Superior temporal gyrus (tissue), 1 donor: ENCODE measurements at regions not wholly inside any gene's neighbourhood (a gene's known extent, or its start where the extent isn't known, plus 50 kb on each side); places are given as distances from the start of the nearest gene placed in this dataset.

Experiments
- DNase-seq: peaks from one replicate; pipeline ENCODE4 v3.0.0-alpha.2; 2016; ENCODE audit errors: extremely low spot score

DNA sequence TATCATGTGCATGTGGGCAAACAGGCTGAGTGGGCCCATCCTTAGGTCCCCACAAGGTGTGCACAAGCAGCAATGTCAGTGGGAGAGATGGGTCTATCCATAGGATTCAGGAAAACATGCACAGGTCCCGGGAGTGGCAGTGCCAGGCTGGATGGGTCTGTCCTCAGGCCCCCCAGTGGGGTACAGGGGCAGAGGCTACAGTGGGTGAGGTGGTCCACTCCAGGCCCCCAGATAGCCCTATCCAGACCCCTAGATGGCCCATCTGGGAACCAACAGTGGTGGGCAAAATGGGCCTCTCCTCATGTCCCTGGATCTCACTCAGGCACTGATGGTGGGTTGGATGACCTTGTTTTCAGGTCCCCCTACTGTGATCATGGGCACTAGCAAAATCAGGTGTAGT, 277.8 kb upstream of the SYT1 start:
- no peak for DNase-seq

GRCh38 chr12:78599366-78599765, 265.2 kb upstream of the SYT1 start:
- DNase-seq = no peak

- no peak for DNase-seq
Observed at GRCh38 chr12:78600541-78600940, 264.0 kb upstream of the SYT1 start.

- no peak for DNase-seq
Observed at GRCh38 chr12:78611504-78611903, 253.1 kb upstream of the SYT1 start.

GRCh38 chr12:78612190-78612589, 252.4 kb upstream of the SYT1 start:
- DNase-seq = no peak

DNA sequence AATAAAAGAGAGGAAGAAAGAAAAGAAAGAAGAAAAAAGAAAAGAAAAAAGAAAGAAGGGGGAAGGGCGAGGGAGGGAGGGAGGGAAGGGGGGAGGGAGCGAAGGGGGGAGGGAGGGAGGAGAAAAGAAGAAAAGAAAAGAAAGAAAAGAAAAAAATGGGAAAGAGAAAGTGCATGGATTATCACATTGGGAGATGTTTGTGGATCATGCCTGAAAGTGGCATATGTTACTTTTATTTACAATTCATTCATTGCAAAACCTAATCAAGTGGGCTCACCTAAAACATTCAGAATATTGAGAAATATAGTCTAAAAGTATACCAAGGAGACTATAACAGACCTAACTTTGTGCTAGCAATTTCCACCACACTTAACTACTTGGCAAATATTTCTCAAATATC, 246.9 kb upstream of the SYT1 start:
- no peak for DNase-seq

DNA sequence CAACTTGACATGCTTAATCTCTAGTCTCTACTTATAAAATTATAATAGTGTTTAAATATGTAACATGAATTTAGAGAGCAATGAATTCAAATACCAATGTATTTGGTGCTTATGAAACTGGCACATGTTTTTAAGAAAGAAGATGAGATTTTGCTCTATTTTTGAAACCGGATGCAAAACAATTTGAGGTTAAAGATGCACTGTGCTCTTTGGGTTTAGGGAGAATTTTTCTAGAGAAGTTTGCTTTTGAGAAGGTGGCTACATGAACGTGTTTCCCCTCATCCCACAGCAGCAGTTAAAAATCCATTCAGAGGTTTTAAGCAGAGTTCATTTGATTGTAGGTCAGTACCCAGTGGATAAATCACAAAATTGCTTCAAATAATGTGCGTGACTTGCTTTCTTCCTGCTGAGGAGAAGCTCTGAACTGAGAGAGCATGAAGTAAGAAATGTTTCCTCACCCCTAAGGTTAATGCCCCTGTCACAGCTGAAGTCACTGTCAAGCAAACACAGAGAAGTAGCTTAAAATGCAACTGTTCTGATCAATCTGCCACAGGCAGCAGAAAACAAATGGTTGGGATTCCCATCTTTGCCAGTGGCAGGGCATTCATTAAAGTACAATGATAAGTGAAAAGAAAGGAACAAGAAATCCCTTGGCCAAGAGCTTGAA, 241.9 kb upstream of the SYT1 start:
- DNase-seq = no peak

DNA sequence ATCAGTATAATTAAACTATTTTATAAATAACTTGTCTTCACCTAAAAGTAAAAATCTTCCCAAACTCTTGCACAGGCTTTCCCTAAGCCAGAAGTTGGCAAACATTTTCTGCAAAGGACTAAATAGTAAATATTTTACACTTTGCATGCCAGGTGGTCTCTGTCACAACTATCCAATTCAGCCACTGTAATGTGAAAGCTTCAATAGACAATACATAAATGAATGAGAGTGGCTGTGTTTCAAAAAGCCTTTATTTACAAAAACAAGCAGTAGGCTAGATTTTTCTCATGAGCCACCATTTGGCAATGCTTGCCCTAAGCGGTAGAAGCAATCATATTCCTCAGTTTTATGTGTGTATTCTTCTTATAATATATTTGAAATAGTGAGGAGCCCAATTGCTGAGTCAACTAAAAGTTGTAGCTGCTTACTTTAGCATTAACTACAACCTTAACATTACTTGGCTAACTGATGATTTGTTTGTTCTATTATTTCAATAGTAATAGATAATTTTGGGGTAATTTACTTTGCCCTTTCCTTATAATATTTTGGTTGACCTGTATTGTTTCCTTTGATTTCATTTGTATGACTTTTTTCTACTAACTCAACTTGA, 236.0 kb upstream of the SYT1 start:
- no peak for DNase-seq

GRCh38 chr12:78636231-78636855, 228.2 kb upstream of the SYT1 start:
- DNase-seq = no peak

GRCh38 chr12:78641837-78642423, 222.6 kb upstream of the SYT1 start:
- no peak for DNase-seq

GRCh38 chr12:78645956-78646355, 218.6 kb upstream of the SYT1 start:
- no peak for DNase-seq

DNA sequence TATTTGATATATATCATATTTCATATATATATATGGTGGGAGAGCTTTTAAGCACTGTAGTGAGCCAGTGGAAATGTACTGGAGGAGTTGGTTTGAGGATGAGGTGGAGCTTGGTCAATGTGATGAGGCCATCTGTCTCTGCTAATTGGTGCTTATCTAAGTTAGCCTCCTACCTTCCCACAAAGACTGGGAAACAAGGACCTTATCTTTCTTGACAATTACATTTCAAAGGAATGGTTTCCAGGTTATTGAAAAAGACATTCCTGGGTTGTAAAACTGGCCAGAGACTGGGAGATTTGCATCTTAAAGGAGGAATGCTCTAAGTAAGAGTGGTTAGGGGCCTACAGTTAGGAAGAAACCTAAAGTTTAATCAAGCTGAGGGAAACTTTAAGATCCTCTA, 212.8 kb upstream of the SYT1 start:
- DNase-seq = no peak

GRCh38 chr12:78666584-78666983, 198.0 kb upstream of the SYT1 start:
- DNase-seq = no peak

GRCh38 chr12:78671295-78671694, 193.3 kb upstream of the SYT1 start:
- no peak for DNase-seq

GRCh38 chr12:78672033-78672432, 192.5 kb upstream of the SYT1 start:
- DNase-seq = no peak

DNA sequence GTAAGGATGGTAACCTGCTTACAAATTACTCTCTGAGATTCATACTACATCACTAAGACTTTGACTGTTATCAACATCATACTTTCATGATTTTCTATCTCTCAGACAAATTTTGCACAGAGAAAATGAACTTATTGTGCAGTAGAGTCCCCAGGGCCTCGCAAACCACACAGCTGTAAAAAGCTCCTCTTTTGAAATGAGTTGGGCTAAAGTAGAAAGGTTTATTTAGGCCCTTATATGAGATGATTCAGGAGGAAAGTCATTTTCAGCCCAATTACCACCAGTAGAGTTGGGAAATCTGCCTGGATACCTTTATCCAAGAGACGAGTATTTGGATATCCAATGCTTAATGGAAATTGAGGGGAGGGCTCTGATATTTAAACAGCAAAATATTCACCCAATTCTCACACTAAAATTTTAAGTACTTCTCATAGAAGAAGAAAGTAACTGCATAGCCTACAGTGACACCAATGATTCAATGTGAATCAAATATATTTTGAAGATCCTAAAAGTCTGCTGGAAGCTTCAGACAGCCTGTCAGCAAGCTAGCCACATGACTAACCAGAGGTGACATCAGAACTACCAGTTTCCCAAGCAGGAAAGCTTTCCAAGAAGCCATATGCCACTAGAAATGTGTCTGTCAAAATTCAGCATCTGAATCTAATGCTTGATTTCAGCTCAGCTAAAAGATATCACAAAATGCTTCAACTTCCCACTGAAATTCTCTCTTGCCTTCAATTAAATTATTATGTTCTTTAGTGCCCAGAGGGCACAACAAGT, 190.1 kb upstream of the SYT1 start:
- no peak for DNase-seq

DNA sequence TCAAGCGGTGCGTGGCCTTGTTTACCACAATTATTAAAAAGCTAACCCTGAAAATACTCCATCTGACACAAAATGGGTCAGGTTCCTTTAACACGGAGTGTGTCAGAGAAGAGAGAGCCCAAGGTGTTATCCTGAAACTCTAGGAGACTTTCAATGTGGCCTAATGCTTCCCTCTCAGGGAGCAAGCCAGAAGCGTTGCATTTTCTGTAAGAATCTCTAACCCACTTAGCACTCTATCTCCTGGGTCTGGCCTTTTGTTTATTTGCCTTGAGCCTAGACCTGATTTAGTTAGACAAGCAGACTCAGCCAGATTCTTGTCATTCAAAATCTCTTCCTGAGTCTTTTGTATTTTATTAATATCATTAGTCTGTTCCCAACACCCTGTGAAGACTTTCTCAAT, 184.0 kb upstream of the SYT1 start:
- DNase-seq = no peak

- DNase-seq = no peak
Observed at GRCh38 chr12:78683031-78683430, 181.5 kb upstream of the SYT1 start.

GRCh38 chr12:78683626-78684025, 180.9 kb upstream of the SYT1 start:
- no peak for DNase-seq

GRCh38 chr12:78684419-78684818, 180.2 kb upstream of the SYT1 start:
- no peak for DNase-seq

GRCh38 chr12:78695749-78696148, 168.8 kb upstream of the SYT1 start:
- DNase-seq = no peak

- DNase-seq = no peak
Observed at GRCh38 chr12:78696267-78696666, 168.3 kb upstream of the SYT1 start.
